ENCODE measurements at regions not wholly inside any gene's neighbourhood (a gene's known extent, or its start where the extent isn't known, plus 50 kb on each side); places are given as distances from the start of the nearest gene placed in this dataset.

GRCh38 chr18:76255070-76255683, 239.9 kb downstream of the ZNF516 start:
- no peak for DNase-seq (ENCODE audit: low read depth, low spot score)

- DNase-seq (ENCODE audit: low read depth, low spot score): no peak
Measured at GRCh38 chr18:76252880-76253279, 242.2 kb downstream of the ZNF516 start.

GRCh38 chr18:76252139-76252538, 242.9 kb downstream of the ZNF516 start:
- DNase-seq (ENCODE audit: low read depth, low spot score): no peak

- no peak for DNase-seq (ENCODE audit: low read depth, low spot score)
Measured at GRCh38 chr18:76251691-76252090, 243.4 kb downstream of the ZNF516 start.

- DNase-seq (ENCODE audit: low read depth, low spot score): no peak
Measured at GRCh38 chr18:76246590-76246989, 248.5 kb downstream of the ZNF516 start.

- DNase-seq (ENCODE audit: low read depth, low spot score): no peak
Measured at GRCh38 chr18:76234676-76235060, 260.4 kb downstream of the ZNF516 start.

GRCh38 chr18:76233876-76234675, 261.0 kb downstream of the ZNF516 start:
- DNase-seq (ENCODE audit: low read depth, low spot score): no peak

- no peak for DNase-seq (ENCODE audit: low read depth, low spot score)
Measured at GRCh38 chr18:76233406-76233805, 261.6 kb downstream of the ZNF516 start.

GRCh38 chr18:76232779-76233178, 262.3 kb downstream of the ZNF516 start:
- DNase-seq (ENCODE audit: low read depth, low spot score): no peak

GRCh38 chr18:76232010-76232409, 263.0 kb downstream of the ZNF516 start:
- no peak for DNase-seq (ENCODE audit: low read depth, low spot score)

GRCh38 chr18:76231402-76231801, 263.6 kb downstream of the ZNF516 start:
- DNase-seq (ENCODE audit: low read depth, low spot score): no peak

GRCh38 chr18:76230791-76231190, 264.3 kb downstream of the ZNF516 start:
- no peak for DNase-seq (ENCODE audit: low read depth, low spot score)

- DNase-seq (ENCODE audit: low read depth, low spot score): no peak
Measured at GRCh38 chr18:76228716-76229115, 266.3 kb downstream of the ZNF516 start.

GRCh38 chr18:76227759-76228158, 267.3 kb downstream of the ZNF516 start:
- DNase-seq (ENCODE audit: low read depth, low spot score): no peak

- DNase-seq (ENCODE audit: low read depth, low spot score): no peak
Measured at GRCh38 chr18:76223403-76223802, 271.6 kb downstream of the ZNF516 start.

GRCh38 chr18:76219023-76219422, 276.0 kb downstream of the ZNF516 start:
- no peak for DNase-seq (ENCODE audit: low read depth, low spot score)

GRCh38 chr18:76216096-76216495, 278.9 kb downstream of the ZNF516 start:
- no peak for DNase-seq (ENCODE audit: low read depth, low spot score)

GRCh38 chr18:76213991-76214390, 281.1 kb downstream of the ZNF516 start:
- no peak for DNase-seq (ENCODE audit: low read depth, low spot score)

GRCh38 chr18:76212960-76213359, 282.1 kb downstream of the ZNF516 start:
- no peak for DNase-seq (ENCODE audit: low read depth, low spot score)

- DNase-seq (ENCODE audit: low read depth, low spot score): no peak
Measured at GRCh38 chr18:76209597-76209996, 285.4 kb downstream of the ZNF516 start.

- no peak for DNase-seq (ENCODE audit: low read depth, low spot score)
Measured at GRCh38 chr18:76208678-76209306, 286.2 kb downstream of the ZNF516 start.

- no peak for DNase-seq (ENCODE audit: low read depth, low spot score)
Measured at GRCh38 chr18:76205906-76206305, 289.1 kb downstream of the ZNF516 start.

- DNase-seq (ENCODE audit: low read depth, low spot score): no peak
Measured at GRCh38 chr18:76203552-76203951, 291.5 kb downstream of the ZNF516 start.

Measured in iPS DF 19.7 (cell line).